H1 (cell line): ENCODE measurements at regions not wholly inside any gene's neighbourhood (a gene's known extent, or its start where the extent isn't known, plus 50 kb on each side); places are given as distances from the start of the nearest gene placed in this dataset.

Experiments used
- CTCF ChIA-PET: fragments of 300-600 bp; sonication (Branson Sonifier 250); formaldehyde crosslinking; loops from one replicate; lab custom pipeline; 2021; ENCODE audit not compliant: partially characterized antibody; lab: Charles Lee
- POLR2A ChIA-PET: fragments of 300-600 bp; sonication (Branson Sonifier 250); formaldehyde crosslinking; loops from one replicate; lab custom pipeline; 2021; ENCODE audit warnings: inconsistent platforms; ENCODE audit not compliant: partially characterized antibody; lab: Charles Lee
- DNase-seq, 2 experiments: peaks; one replicate each; pipeline versions ENCODE4 v3.0.0 to v3.0.0-alpha.2; 2010 to 2022; ENCODE audit warnings: low spot score in 2 of 2, low read depth in 1 of 2, mixed read lengths in 1 of 2
- FAIRE-seq: peaks from 2 replicates; lab custom pipeline; 2011; peaks lifted over from hg19 to GRCh38; lab: Jason Lieb, UNC
- H2AFZ ChIP-seq: 2 replicates; pipeline ENCODE4 v1.8.1; 2012; ENCODE audit warnings: low read length, inconsistent platforms
- H2AK5ac ChIP-seq: 2 replicates; pipeline ENCODE4 v1.6.1; 2013; ENCODE audit warnings: low read depth, low read length
- H2BK120ac ChIP-seq: replicated peaks from 2 replicates; pipeline ENCODE3; 2013; ENCODE audit warnings: low read depth, low read length, inconsistent platforms
- H2BK12ac ChIP-seq: 2 replicates; pipeline ENCODE4 v1.6.1; 2013; ENCODE audit warnings: low read depth, low read length
- H2BK15ac ChIP-seq: 2 replicates; pipeline ENCODE4 v1.6.1; 2013; ENCODE audit warnings: low read length
- H2BK20ac ChIP-seq: 2 replicates; pipeline ENCODE4 v1.6.1; 2013; ENCODE audit warnings: low read length
- H2BK5ac ChIP-seq: 2 replicates; pipeline ENCODE4 v1.6.1; 2013; ENCODE audit warnings: low read depth, low read length
- H3K14ac ChIP-seq: 2 replicates; pipeline ENCODE4 v1.6.1; 2013; ENCODE audit warnings: inconsistent platforms; ENCODE audit not compliant: insufficient read length
- H3K18ac ChIP-seq: 2 replicates; pipeline ENCODE4 v1.6.1; 2013; ENCODE audit warnings: low read length; ENCODE audit errors: extremely low read depth
- H3K23ac ChIP-seq: 2 replicates; pipeline ENCODE4 v1.6.1; 2013; ENCODE audit warnings: inconsistent platforms; ENCODE audit not compliant: insufficient read length
- H3K23me2 ChIP-seq: 2 replicates; pipeline ENCODE4 v1.6.1; 2013; ENCODE audit warnings: low read depth, low read length
- H3K27ac ChIP-seq: 2 replicates; pipeline ENCODE4 v1.6.1; 2011; ENCODE audit warnings: low read depth, low read length, inconsistent platforms
- H3K27me3 ChIP-seq, 4 experiments: replicated peaks in 1 of 4; 1 replicate in 1 of 4; 2 replicates in 3 of 4; pipeline versions ENCODE4 v1.6.1 to v1.8.1; 2011 to 2013; ENCODE audit warnings: low read length in 3 of 4, mild to moderate bottlenecking in 3 of 4, inconsistent platforms in 2 of 4, mixed read lengths in 2 of 4, moderate library complexity in 1 of 4; ENCODE audit not compliant: control insufficient read depth in 3 of 4, insufficient read depth in 3 of 4; ENCODE audit errors: extremely low read depth in 1 of 4
- H3K36me3 ChIP-seq, 4 experiments: 2 replicates each; pipeline versions ENCODE4 v1.6.1 to v1.8.1; 2011 to 2013; ENCODE audit warnings: mild to moderate bottlenecking in 4 of 4, low read length in 3 of 4, moderate library complexity in 2 of 4, control low read depth in 1 of 4, inconsistent platforms in 1 of 4; ENCODE audit not compliant: insufficient read depth in 4 of 4, control insufficient read depth in 2 of 4
- H3K4ac ChIP-seq: replicated peaks from 2 replicates; pipeline ENCODE3; 2013; ENCODE audit warnings: low read length, low read depth, mixed read lengths, inconsistent platforms; ENCODE audit not compliant: insufficient read length
- H3K4me1 ChIP-seq, 4 experiments: replicated peaks in 1 of 4; 1 replicate in 1 of 4; 2 replicates in 3 of 4; pipeline versions ENCODE4 v1.6.1 to v1.8.1; 2011 to 2013; ENCODE audit warnings: low read length in 3 of 4, inconsistent platforms in 2 of 4, mixed read lengths in 1 of 4; ENCODE audit not compliant: insufficient read depth in 4 of 4, control insufficient read depth in 3 of 4
- H3K4me2 ChIP-seq, 2 experiments: 2 replicates each; pipeline versions ENCODE4 v1.6.1 to v1.8.1; 2011 to 2013; ENCODE audit warnings: low read depth in 2 of 2, low read length in 2 of 2, control low read depth in 1 of 2, inconsistent platforms in 1 of 2, mild to moderate bottlenecking in 1 of 2; ENCODE audit not compliant: insufficient read depth in 1 of 2
- H3K4me3 ChIP-seq, 4 experiments: fragments of 200-600, 300-600 bp in 1 of 4; sonication (generic), shearing (Covaris generic), sonication (Bioruptor Twin) in 1 of 4; 2 replicates each; pipeline versions ENCODE4 v1.5.1 to v1.8.1; 2011 to 2016; ENCODE audit warnings: low read length in 4 of 4, low read depth in 3 of 4, control low read depth in 2 of 4, inconsistent platforms in 2 of 4, mild to moderate bottlenecking in 2 of 4, mixed read lengths in 1 of 4, moderate library complexity in 1 of 4; ENCODE audit not compliant: insufficient read depth in 2 of 4; ENCODE audit errors: extremely low read depth in 1 of 4
- H3K56ac ChIP-seq: replicated peaks from 2 replicates; pipeline ENCODE3; 2013; ENCODE audit warnings: low read depth, mild to moderate bottlenecking, mixed read lengths, low read length, inconsistent platforms; ENCODE audit not compliant: insufficient read length
- H3K79me1 ChIP-seq: 2 replicates; pipeline ENCODE4 v1.6.1; 2013; ENCODE audit warnings: low read depth, low read length, control low read depth
- H3K79me2 ChIP-seq, 2 experiments: 2 replicates each; pipeline versions ENCODE4 v1.6.1 to v1.8.1; 2012 to 2013; ENCODE audit warnings: low read length in 2 of 2, mild to moderate bottlenecking in 2 of 2, inconsistent platforms in 1 of 2; ENCODE audit not compliant: insufficient read depth in 2 of 2, control insufficient read depth in 1 of 2
- H3K9ac ChIP-seq, 4 experiments: replicated peaks in 1 of 4; 1 replicate in 1 of 4; 2 replicates in 3 of 4; pipeline versions ENCODE4 v1.6.1 to v1.8.1; 2011 to 2013; ENCODE audit warnings: low read depth in 3 of 4, low read length in 3 of 4, control low read depth in 2 of 4, mild to moderate bottlenecking in 2 of 4, moderate library complexity in 2 of 4, inconsistent platforms in 1 of 4; ENCODE audit errors: extremely low read depth in 1 of 4
- H3K9me3 ChIP-seq, 2 experiments: 2 replicates each; pipeline versions ENCODE4 v1.6.1 to v1.8.1; 2012 to 2013; ENCODE audit warnings: mild to moderate bottlenecking in 2 of 2, moderate library complexity in 2 of 2, control low read depth in 1 of 2, inconsistent platforms in 1 of 2, low read depth in 1 of 2, low read length in 1 of 2, mixed read lengths in 1 of 2; ENCODE audit not compliant: insufficient read depth in 2 of 2
- H4K20me1 ChIP-seq, 2 experiments: replicated peaks in 1 of 2; 2 replicates each; pipeline versions ENCODE3 to v1.8.1; 2011 to 2013; ENCODE audit warnings: inconsistent platforms in 2 of 2, low read length in 2 of 2, mild to moderate bottlenecking in 1 of 2; ENCODE audit not compliant: insufficient read depth in 2 of 2, control insufficient read depth in 1 of 2
- H4K5ac ChIP-seq: 2 replicates; pipeline ENCODE4 v1.6.1; 2013; ENCODE audit warnings: low read length, low read depth, mixed read lengths, inconsistent platforms; ENCODE audit not compliant: insufficient read length
- H4K8ac ChIP-seq: 2 replicates; pipeline ENCODE4 v1.8.0; 2013; ENCODE audit warnings: mild to moderate bottlenecking, moderate library complexity, low read length, inconsistent platforms; ENCODE audit not compliant: insufficient read depth; ENCODE audit errors: extremely low read depth
- H4K91ac ChIP-seq: replicated peaks from 2 replicates; pipeline ENCODE3; 2013; ENCODE audit warnings: low read length, mixed read lengths, inconsistent platforms; ENCODE audit not compliant: insufficient read length
- CEBPB ChIP-seq: IDR thresholded peaks from 2 replicates; pipeline ENCODE4 v1.6.1; 2012; ENCODE audit warnings: low read depth, low read length
- KDM1A ChIP-seq: fragments of 200-600, 300-600 bp; sonication (generic); IDR thresholded peaks from 2 replicates; pipeline ENCODE4 v1.7.1; 2016; ENCODE audit warnings: mild to moderate bottlenecking, low read length, borderline replicate concordance
- KDM5A ChIP-seq: fragments of 200-600 bp; IDR thresholded peaks from 2 replicates; pipeline ENCODE4 v1.7.1; 2012; ENCODE audit warnings: mild to moderate bottlenecking, low read length, inconsistent platforms, mixed read lengths
- YY1 ChIP-seq: IDR thresholded peaks from 2 replicates; pipeline ENCODE4 v1.6.1; 2011; ENCODE audit warnings: low read depth, mild to moderate bottlenecking, low read length
- WGBS, 2 experiments: shearing (Covaris generic) in 1 of 2; methylation state at CpG; one replicate each; pipeline versions ENCODE4 v1.1.6 to v1.1.7; 2013 to 2015; ENCODE audit warnings: low lambda C conversion rate in 2 of 2, mixed read lengths in 2 of 2, inconsistent platforms in 1 of 2, low coverage in 1 of 2, missing lambda C conversion rate in 1 of 2; ENCODE audit not compliant: insufficient replicate concordance in 2 of 2, insufficient coverage in 1 of 2, insufficient read length in 1 of 2; ENCODE audit errors: extremely low coverage in 1 of 2, missing lambda C conversion rate in 1 of 2; 5-methylcytosine and 5-hydroxymethylcytosine counted together
- TF ChIP-seq, protein P1 (sequence below): IDR thresholded peaks from 2 replicates; pipeline ENCODE4 v1.6.1; 2011; ENCODE audit warnings: low read length, improper control_type of control experiment

DNA sequence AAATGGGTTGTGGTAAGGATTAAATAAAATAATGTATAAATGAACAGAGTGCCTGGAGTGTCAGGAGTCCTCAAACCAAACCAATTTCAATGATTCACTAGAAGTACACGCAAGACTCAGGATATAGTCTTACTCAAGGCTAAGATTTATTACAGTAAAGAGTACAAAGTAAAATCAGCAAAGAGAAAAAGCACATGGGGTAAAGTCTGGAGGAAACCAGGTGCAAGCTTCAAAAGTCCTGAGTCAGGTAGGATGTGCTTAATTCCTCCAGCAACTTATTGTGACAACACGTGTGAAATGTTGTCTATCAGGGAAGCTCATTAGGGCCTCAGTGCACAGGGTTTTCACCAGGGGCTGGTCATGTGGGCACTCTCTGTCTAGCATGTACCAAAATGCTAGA is 105.8 kb upstream of the NAP1L1 start:
- Histone ChIP-seq H3K18ac (no peak overlapping the region), H3K4me3 (no peak overlapping the region), H4K20me1 (no peaks in the 10 kb centered on the region), H3K4me1 (no peaks in the 10 kb centered on the region), H2BK15ac (no peak overlapping the region), H3K9me3 (no peaks in the 10 kb centered on the region), H4K5ac (no peak overlapping the region), H2BK20ac (no peak overlapping the region), H3K79me1 (no peaks in the 10 kb centered on the region), H3K9ac (no peak overlapping the region), H3K79me2 (no peaks in the 10 kb centered on the region), H2AFZ (no peak overlapping the region), H2BK120ac (no peak overlapping the region), H3K23ac (no peak overlapping the region), H3K4ac (no peak overlapping the region), H3K36me3 (no peaks in the 10 kb centered on the region), H3K27ac (no peak overlapping the region), H3K56ac (no peak overlapping the region), H2BK12ac (no peak overlapping the region), H2BK5ac (no peak overlapping the region), H3K14ac (no peak overlapping the region)
- ChIA-PET CTCF (no interaction called here), POLR2A (interaction anchor here (1.2 to 1.6 kb wide), 2 partner anchors 108 to 157 kb away, joined by 3 to 4 read pairs; no protein-coding TSS in a partner anchor)
- TF ChIP-seq KDM5A (no peak), YY1 (no peak), KDM1A (no peak), CEBPB (no peak)
- TF ChIP-seq, protein P1, sequence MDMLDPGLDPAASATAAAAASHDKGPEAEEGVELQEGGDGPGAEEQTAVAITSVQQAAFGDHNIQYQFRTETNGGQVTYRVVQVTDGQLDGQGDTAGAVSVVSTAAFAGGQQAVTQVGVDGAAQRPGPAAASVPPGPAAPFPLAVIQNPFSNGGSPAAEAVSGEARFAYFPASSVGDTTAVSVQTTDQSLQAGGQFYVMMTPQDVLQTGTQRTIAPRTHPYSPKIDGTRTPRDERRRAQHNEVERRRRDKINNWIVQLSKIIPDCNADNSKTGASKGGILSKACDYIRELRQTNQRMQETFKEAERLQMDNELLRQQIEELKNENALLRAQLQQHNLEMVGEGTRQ, result no peak
- TF ChIP-seq, all 59 proteins: peak for 0
- Histone ChIP-seq H4K8ac (no peak overlapping the region), H3K4me2 (no peak overlapping the region), H3K27me3 (no peaks in the 10 kb centered on the region), H3K23me2 (no peaks in the 10 kb centered on the region), H4K91ac (no peak overlapping the region), H2AK5ac (no peak overlapping the region)
- FAIRE-seq, result no peak
- 87% methylated on average over 2 of the region's 2 CpGs; no CpG with 5 or more reads in 1 of the 2 experiments for WGBS, 2 experiments
- DNase-seq, result no peak
